ENCODE measurements at regions not wholly inside any gene's neighbourhood (a gene's known extent, or its start where the extent isn't known, plus 50 kb on each side); places are given as distances from the start of the nearest gene placed in this dataset.

DNA sequence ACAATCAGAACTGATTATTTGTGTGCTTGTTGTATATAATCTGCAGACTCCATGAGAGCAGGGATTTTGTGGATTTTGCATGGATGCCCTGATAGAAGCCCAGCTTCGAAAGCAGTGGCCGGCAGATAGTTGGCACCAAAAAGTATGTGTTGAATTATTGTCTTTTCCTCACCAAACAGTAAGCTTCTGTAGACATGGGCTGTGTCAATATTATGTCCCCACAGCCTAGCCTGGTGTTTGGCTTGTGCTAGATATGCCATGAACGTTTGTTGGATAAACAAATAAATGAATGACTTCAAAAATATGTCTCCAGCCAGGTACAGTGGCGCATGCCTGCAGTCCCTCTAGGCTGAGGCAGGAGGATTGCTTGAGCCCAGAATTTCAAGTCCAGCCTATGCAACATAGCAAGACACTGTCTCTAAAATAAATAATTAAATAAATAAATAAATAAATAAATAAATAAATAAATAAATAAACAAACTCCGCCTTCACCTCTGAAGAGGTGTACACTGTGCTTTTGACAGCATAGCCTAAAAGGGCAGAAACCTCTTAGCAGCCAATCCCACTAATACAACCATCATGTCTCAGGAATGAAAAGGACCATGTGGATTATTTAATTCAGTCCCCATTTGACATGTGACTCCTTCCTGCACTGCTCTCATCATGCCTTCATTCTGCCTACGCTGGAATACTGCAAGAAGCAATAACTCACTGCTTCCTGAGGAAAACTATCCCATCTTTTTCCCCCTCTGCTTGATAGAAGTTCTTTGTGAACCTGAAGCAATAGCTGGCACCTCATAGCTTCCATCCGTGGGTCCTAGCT lies 335.2 kb downstream of the FBXW7 start:
- TF ChIP-seq, protein P1, sequence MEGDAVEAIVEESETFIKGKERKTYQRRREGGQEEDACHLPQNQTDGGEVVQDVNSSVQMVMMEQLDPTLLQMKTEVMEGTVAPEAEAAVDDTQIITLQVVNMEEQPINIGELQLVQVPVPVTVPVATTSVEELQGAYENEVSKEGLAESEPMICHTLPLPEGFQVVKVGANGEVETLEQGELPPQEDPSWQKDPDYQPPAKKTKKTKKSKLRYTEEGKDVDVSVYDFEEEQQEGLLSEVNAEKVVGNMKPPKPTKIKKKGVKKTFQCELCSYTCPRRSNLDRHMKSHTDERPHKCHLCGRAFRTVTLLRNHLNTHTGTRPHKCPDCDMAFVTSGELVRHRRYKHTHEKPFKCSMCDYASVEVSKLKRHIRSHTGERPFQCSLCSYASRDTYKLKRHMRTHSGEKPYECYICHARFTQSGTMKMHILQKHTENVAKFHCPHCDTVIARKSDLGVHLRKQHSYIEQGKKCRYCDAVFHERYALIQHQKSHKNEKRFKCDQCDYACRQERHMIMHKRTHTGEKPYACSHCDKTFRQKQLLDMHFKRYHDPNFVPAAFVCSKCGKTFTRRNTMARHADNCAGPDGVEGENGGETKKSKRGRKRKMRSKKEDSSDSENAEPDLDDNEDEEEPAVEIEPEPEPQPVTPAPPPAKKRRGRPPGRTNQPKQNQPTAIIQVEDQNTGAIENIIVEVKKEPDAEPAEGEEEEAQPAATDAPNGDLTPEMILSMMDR (conservative IDR thresholded peaks at IDR 0.05; ENCODE audit: low read depth, low read length), result no peak
- DNase-seq (ENCODE audit: low read depth), result no peak
- no peak overlapping the region for H3K4me3 ChIP-seq (ENCODE audit: low read length)

DNA sequence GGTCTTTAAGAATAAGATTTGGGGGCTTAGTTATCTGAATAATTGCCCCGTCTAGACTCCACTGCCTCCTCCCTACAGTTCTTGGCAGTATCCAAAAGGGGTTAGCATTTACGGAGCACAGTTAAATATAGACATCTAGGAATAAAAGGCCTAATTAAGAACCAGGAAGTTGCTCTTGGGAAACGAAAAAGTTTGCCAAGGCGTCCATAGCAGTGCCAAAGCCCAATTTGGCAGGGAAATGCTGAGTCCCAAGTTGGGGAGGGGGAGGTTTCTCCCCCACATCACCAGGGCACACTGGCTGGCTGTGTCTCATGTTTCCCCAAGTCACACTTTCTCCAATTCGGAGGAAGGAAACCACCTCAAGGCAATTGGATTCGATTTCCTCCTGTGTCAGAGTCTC lies 338.7 kb downstream of the FBXW7 start:
- DNase-seq (ENCODE audit: low read depth), result no peak
- TF ChIP-seq, protein P1 (conservative IDR thresholded peaks at IDR 0.05; ENCODE audit: low read depth, low read length), result no peak
- H3K4me3 ChIP-seq (ENCODE audit: low read length), result no peak overlapping the region

DNA sequence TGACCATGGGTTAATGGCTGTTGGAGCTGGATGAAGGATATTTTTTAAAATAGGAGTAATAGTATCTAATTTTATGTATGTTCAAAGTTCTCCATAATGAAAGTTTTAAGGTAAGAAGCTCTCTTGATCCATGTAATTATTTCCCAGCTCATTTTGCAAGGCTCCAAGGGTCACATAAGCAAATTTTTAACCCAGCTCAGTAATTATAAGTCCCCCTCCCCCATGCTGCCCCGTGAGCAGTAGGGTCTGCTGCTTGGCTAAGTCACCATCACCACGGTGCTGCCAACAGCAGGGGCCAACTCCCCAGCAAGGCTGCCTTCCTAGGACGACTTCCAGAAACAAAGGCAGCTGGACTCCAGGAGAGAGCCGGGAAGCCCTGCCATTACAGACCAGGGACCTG lies 340.0 kb downstream of the FBXW7 start:
- TF ChIP-seq, protein P1 (conservative IDR thresholded peaks at IDR 0.05; ENCODE audit: low read depth, low read length), result no peak
- no peak for DNase-seq (ENCODE audit: low read depth)
- H3K4me3 ChIP-seq (ENCODE audit: low read length), result no peak overlapping the region

DNA sequence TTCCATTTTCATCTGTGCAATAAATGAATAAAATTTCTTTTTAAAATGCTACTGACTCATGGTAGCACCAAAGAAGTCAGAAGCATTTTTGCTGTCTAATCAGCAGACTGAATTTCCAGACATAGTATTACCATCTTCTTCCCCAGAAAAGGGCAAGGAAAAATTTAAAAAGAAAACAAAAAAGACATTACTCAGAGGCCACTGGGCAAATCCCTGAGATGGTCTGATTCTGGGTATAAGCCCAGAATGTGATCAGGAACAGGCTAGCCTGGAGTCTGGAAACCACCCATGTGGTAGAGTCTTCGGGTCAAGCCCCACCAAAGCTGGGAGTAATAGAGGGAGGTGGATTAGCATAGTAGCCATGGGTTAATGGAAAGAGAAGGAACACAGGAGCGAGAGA lies 342.8 kb downstream of the FBXW7 start:
- DNase-seq (ENCODE audit: low read depth), result no peak
- no peak overlapping the region for H3K4me3 ChIP-seq (ENCODE audit: low read length)
- TF ChIP-seq, protein P1 (conservative IDR thresholded peaks at IDR 0.05; ENCODE audit: low read depth, low read length), result no peak

DNA sequence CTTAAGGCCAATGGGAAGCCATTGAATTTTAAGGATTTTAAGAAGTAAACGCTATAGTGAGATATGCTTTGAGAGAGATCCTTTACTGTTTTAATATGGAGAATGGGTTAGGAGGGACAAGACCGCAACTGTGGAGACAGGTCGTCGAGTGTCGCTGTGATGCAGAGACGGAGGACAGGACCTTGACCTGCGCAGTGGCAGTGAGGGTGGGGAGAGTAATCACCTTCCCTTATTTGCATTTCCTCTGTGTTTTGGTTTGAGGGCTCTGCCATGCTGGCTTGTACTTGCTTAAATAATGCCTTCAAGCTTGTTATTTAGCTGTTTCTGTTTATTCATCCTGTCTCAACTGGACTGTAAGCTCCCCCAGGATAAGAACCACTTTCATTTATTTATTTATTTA lies 345.0 kb downstream of the FBXW7 start:
- TF ChIP-seq, protein P1 (conservative IDR thresholded peaks at IDR 0.05; ENCODE audit: low read depth, low read length), result no peak
- no peak overlapping the region for H3K4me3 ChIP-seq (ENCODE audit: low read length)
- no peak for DNase-seq (ENCODE audit: low read depth)

DNA sequence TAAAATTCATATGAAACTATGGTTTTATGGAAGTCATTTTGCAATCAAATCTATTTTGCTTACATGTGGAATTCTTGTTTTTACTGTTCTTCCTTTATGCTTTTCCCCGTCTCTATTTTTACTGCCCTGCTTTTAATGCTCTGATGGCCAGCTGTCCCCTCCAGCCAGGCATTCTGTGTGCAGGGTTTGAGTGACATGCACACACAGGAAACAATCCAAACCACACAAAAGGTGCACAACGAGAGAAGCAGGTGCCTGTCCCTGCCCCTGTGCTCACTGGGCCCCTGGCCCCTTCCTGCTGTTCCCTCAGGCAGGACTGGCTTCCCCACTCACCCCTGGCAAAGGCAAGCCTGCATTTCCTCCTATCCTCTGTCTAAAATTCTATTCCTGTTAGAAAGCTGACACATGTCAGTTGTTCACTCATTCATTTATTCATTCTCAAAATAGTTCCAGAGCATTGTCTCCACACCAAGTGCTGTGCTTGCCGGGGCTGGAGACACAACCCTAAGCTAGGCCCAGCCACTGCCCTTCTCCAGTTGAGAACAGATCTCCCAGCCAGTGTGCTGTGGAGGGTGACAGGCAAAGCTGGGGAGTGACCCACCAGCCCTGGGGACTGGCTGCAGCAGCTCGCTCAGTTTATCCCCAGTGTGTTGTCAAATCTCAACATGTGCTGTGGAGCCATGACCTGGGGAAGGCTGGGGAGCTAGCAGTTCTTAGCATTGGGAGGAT lies 346.3 kb downstream of the FBXW7 start:
- H3K4me3 ChIP-seq (ENCODE audit: low read length), result no peak overlapping the region
- no peak for DNase-seq (ENCODE audit: low read depth)
- TF ChIP-seq, protein P1 (conservative IDR thresholded peaks at IDR 0.05; ENCODE audit: low read depth, low read length), result no peak

DNA sequence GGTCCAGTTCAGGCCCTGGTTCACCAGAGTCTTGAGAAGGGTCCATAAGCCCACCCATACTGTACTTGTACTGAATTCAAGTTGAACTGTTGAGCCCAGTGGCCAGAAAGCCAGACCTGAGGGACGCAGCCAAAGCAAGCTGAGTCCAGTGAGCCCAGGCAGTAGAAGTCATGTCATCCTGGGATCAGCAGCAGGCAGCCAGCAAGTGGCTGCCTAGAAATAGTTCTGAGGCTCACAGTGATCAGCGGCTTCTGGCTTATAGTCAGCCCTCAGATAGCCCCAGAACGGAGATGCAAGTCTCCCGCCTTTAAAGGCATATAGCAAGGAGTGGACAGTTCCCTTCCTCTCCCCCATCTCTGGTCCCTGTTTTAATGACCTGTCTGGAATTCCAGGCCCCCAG lies 347.1 kb downstream of the FBXW7 start:
- no peak overlapping the region for H3K4me3 ChIP-seq (ENCODE audit: low read length)
- no peak for DNase-seq (ENCODE audit: low read depth)
- TF ChIP-seq, protein P1 (conservative IDR thresholded peaks at IDR 0.05; ENCODE audit: low read depth, low read length), result no peak

Measured in retinal pigment epithelial cell (primary cell).